HG03442 (cell line): ENCODE measurements at regions not wholly inside any gene's neighbourhood (a gene's known extent, or its start where the extent isn't known, plus 50 kb on each side); places are given as distances from the start of the nearest gene placed in this dataset.

ENCODE experiments used
- ATAC-seq: cut with Tn5 transposase; IDR thresholded peaks from one replicate; pipeline ENCODE4 v1.9.1; 2021; ENCODE audit warnings: mild to moderate bottlenecking, moderate library complexity; ENCODE audit not compliant: unreplicated experiment

DNA sequence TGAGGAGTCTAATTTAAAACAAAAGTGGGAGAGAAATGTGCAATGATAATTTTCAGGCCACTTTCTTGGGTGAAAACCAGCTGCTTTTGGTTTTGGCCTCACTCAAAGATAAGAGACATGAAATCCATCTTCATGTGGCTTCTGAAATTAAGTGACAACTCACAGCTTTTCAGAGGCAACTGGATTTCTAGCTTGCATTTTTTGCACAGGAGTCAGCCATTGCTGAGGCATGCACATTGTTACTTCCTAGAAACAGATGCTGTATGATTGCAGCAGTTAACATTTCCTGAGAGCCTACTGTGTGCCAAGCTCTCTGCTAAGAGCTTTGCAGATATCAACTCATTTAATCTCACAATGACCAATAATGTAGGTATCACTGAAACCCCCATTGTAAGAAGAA is 562.6 kb downstream of the NR2F1-AS1 start:
- no peak for ATAC-seq

DNA sequence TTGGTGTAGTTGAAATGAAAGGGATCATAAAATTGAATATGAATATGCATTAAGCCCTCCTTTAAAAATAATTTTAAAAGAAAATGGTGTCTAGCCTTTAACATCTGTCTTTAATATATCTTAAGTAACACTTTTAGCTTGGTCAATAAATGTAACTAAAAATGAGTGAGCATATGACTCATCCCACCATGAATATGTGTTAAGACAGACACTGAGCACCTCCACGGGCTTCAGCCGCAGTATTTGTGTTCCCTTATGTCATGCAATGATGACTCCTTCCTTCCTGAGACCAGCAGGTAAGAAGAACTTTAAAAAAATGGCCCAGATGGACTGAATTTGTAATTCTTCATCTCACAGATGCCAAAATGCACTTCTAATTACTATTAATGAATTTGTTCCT is 563.2 kb downstream of the NR2F1-AS1 start:
- no peak for ATAC-seq

DNA sequence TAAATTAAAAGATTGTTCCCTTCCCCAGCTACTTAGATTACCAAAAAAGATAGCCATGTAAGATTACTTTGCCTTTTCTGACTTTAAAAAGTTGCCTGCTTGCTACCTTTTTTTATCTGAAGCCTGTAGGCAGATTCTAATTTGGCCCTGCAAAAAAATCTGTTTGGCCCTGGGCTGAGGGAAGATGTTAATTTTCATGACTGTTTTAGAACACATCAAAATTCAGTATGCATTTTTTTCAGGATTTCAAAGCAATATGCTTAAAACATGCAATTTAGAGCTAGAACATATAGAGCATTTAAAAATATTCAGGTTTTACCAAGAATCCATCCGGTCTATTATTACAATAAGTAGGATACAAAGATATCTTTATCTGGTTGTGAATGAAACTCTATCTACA is 563.6 kb downstream of the NR2F1-AS1 start:
- no peak for ATAC-seq

DNA sequence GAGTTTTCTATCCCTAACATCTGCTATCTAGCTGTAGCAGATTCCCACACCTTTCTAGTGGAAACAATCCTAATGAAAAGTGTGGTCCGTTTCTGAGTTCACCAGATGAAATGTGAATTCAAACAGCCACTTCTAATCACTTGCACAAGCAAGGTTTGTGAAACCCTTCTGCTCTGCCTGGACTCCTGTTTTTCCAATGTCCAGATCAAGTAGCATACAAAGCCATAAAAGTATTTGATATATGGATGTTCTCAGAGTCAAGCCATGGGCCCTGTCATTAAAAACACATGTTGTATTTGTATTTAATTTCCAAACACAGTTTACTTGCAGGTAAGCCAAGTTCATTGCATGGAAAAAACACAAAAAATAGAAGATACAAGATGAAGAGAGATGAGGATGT is 570.4 kb downstream of the NR2F1-AS1 start:
- ATAC-seq, result no peak

DNA sequence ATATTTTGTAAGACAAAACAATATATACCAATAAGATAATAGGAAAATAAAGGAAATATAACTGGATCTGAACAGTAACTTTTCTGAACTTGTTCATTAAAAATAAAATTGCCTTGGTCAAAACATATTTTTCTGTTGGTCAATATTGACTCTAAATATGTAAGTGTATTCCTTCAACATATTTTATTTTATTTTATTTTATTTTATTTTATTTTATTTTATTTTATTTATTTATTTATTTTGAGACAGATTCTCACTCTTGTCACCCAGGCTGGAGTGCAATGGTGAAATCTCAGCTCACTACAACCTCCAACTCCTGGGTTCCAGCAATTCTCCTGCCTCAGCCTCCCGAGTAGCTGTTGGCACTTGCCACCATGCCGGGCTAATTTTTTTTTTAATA is 571.0 kb downstream of the NR2F1-AS1 start:
- no peak for ATAC-seq

DNA sequence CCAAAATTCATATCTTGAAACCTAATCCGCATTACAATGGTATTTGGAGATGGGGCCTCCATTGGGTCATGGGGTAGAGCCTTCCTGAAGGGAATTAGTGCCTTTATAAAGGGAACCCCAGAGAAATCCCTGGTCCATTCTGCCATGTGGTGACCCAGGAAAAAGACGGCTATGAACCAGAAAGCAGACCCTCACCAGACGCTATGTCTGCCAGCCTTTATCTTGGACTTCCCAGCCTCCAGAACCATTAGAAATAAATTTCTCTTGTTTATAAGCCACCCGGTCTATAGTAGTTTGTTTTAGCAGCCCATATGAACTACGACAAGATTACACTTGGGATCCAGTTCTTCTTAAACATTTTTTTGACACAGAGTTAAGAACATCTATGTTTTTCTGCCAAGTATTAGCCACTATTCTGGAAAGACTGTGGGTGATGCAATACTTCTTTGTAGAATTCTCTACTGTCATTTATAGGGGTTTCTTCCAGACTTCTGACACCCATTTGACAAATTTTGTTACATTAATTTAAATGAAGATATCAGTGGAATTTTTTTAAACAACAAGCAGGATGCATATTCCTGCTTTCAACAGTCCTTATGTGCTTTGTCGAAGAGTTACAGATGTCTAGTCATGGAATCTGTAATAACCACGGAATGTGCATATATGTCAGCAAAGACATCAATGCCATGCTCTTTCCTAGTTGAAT is 572.4 kb downstream of the NR2F1-AS1 start:
- ATAC-seq, result no peak

DNA sequence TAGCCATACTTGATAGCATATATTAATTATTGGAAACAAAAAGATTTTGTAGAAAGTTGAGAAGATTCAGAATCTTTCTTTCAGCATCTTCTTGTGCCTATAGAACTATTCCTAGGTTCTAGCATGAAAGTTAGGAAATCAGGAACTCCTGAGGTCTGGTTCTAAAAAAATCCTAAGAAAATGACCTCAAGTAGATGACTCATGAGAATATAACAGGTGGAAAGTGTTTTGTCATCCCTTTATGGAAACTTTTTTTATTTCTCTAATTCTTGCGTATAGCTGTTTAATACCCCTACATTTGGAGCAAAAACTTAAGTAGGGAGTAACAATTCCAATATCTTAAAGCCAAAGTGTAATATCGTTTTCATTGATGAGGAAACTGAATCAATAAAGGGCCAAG is 574.1 kb downstream of the NR2F1-AS1 start:
- ATAC-seq, result no peak

DNA sequence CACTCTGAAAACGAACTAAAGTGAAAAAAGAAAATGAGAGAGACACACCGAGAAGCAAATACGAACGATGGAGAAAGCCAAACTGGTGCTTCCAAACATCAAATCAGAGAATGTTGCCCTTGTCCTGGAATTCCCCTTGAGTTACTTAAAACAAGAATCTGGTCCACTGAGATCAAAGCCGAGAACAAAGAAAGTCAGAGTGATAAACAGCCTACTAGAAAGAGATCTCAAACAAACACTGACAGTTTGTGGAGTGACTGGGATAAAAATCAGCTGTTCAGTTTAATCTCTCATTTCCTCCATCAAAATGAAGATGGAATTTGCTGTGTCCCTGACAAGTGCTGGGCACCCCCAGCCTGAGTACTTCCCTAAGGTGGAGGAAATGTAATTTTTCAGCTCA is 582.6 kb downstream of the NR2F1-AS1 start:
- no peak for ATAC-seq

DNA sequence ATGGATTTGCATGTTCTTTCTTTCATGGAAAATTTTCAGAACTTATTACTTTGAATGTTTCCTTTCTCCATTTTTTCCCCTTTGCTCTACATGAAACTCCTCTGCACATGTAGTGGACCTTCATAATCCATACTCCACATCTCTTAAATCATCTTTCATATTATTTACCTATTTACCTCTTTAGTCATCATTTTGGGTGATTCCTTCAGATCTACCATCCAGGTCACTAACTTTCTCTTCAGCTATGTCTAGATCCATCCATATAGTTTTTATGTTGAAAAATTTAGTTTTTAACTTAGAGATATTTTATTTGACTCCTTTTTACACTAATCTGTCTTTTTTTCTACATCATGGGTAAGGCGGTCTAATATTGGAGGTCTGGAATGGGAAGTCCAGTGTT is 586.6 kb downstream of the NR2F1-AS1 start:
- ATAC-seq, result no peak

DNA sequence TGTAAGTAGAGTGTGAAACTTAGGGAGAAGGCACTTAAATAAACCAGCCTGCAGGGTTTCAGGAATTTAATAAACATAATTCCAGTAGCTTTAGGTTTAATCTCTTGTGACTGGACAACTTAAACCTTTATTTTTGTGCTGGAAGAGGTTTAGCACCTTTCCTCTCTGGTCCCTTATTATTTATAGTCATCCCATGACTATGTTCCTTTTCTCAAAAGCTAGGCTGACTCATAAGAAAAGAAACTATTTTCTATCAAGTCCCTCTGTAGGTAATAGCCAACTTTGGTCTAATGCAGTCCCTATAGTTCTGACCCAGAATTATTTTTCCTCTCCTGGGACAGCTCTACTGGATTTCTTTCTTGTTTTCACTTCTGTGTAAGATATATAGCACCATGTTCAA is 588.9 kb downstream of the NR2F1-AS1 start:
- ATAC-seq, result no peak

DNA sequence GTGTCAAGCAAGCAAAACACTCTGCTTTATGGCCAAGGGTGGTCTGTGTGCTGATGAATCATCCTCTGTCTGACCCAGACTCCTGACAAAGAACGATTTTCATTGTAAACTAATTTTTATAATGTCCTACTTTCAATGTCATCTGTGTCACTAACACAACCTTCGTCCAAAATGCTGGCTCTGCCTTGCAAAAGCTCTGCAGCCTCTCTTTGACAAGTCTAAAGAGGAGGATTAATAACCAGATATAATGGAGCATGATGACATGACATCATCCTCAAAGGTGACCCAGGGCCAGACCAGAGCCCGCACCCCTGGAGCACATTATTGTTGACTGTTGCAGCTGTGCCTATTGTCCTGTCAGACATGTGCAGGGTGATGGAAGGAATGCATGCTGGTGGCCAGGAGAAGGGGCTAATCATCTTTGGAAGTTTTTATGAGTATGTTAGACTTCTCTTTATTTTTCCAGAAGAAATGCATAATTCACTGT is 589.4 kb downstream of the NR2F1-AS1 start:
- ATAC-seq, result no peak

DNA sequence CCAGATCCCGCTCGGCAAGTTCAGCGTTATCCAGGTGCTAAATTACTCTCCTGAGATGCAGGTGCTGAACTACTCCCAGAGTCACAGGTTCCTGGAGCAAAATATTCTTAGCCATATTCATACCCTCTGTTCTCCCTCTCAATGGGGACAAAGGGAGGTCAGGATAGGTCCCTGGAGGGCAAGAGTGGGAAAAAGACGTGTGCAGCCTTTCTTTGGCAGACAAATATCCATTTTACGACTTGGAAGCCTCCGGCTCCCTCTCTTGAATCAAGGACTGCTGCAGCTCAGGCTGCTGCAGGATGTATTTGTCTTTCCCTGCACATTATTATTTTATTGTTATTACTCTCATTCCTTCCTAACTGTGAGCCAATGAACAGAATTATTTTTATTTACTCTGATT is 590.2 kb downstream of the NR2F1-AS1 start:
- no peak for ATAC-seq

DNA sequence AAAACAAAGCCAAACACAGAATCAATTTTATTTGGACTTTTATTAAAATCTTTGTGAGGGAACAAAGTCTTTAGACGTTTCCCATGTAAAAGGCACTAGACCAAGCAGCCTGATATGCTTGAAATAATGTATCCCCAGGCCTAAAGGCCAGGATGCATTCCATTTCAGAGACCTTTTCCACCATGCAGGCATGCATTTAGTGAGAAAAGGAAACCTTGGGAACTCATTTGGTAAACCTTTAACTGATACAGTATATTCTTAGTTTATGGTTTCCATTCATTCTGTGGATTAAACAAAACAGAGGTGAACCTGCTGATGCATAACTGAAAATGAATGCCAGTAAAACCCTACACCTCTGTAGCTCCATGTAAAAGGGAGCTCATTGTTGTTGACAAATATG is 600.0 kb downstream of the NR2F1-AS1 start:
- no peak for ATAC-seq

DNA sequence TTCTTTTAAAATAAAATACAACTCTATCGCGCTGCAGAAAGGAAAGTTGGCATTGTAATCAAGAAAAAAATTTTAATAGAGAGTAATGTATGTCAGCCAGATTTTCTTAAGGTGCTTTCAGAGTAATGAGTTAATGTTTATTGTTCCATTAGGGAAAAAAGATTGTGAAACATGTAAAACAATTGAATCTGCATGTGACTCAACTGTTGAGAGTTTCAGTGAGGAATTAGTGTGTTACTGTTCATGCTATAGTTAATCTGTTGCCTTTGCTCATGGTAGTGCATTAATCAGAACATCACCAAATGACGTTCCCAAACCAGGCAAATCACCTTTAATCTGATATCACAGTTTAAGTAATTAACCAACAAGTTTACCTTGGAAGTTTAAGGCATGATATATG is 600.5 kb downstream of the NR2F1-AS1 start:
- ATAC-seq, result no peak

DNA sequence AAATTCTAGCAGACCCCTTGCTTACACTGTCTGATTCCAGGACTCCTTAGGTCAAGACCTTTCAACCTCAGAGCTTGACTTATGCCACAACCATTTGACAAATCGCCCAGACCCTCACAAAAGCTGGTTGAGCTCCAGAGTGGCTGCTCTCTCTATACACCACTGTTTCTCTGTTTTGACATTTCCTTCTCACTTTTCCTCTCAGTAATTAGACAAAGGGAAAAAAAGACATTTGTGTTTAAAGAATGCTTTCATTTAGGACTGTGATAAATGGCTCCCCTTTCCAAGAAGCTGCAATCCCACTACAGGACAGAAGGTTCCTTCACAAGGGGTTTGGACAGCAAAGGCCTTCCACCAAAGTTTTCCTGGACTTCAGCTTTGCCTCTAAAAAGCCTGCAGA is 601.3 kb downstream of the NR2F1-AS1 start:
- ATAC-seq, result no peak

DNA sequence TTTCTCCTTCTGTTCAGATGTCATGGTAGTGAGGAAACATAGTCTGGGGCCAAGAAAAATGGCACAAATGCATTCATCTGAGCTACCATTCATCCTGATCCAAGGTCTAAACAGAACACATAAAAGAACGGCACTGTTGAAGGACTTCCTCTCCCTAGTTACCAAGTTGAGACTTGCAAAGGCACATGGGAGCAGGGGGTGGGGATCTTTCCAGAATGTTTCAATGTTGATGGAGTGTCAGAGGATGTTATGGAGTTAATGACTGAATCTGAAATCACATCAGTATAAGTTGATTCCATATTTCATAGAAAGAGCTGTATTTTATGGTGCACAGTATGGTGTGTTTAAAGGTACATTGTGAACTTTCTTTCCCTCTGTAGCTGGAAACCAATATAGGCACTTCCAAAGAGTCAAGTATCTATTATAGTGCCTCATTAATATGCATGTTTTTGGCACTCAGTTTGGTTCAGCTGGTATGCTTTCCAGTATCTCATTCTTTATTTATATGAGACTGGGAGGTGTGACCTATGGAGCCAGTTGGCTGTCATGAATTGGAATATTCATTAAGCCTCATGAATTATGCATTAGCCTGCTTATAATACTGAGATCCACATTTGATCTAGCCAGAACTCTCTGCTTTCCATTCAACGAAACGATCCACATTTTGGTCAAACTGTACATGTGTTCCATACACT is 603.0 kb downstream of the NR2F1-AS1 start:
- ATAC-seq, result no peak

DNA sequence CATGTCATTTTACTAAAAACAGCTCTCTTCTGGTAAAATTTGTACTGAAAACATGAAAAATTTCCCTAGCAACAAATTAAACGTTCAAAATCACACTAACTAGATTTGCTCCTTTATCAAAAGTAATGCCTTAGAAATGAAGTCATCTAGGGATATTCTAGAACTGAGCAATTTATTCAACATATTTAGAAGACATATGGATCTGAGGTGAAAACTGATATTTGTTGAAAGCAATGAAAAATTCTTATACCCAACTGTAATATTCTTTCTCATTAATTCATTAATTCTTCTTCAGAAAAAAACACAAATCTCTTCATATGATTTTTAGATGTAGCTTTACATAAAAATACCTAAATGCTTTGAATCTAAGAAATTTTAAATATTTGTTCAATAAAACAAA is 604.9 kb downstream of the NR2F1-AS1 start:
- no peak for ATAC-seq

DNA sequence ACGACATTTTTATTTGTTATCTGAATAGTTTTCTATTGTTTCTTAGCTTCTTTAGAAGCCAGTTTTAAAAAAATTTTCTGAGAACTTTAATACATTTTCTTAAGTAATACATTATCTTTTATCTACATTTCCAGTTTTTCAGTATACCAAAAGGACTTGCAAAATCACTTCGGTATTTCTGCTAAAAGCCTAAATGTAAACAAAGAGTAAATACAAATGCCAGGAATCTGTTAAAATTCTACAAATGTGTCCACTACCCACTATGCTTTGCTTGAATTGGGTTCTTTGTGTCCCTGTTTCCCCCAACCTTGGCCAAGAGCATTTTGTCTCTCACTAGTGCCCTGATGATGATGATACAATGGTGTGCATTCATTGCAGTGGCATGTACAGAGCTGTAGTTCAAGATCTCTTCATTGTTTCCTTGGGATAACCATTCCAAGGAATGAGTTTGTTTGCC is 611.2 kb downstream of the NR2F1-AS1 start:
- ATAC-seq, result no peak

DNA sequence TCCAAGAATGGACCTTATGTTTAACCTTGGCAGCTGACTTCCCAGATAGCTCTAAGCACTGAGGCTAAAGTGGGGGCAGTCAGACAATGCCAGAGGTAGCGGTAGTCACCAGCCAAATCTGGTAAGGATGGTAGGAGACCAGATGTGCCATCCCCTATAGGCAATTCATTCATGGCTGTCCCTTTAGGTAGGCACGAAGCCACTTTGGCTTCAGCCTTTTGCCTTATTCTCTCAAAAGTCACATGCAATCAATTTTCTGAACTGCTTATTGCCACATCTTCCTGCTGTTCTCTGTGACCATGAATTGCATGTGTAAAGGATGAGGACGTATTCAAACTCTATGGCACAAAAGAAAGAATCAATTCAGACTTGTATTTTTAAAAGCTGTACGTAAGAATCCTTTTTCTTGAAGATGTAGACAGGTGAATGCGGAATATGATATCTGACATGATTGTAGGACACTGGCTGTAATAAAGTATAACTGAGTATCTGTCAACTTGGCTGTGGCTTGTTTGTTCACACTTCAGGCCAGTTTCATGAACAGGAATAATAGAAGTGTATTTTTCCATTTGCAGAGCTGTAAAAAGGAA is 611.7 kb downstream of the NR2F1-AS1 start:
- no peak for ATAC-seq

DNA sequence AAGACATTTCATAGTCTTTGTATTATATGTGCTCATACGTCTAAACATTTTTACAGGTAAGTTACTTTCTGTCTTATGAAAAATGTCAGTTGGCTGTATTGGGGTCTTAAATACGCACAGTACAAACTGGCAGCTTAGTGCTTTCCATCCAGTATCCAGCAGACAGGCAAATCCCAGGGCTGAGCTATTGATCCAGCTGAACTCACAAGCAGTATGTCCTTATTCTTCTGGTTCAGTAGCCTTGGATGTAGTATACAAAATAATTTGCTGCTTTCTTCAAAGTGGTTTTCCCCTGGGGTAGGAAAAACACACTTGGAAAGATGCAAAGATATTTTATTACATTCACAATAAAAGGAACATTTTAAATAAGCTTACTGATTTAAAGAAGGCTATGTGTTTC is 617.2 kb downstream of the NR2F1-AS1 start:
- no peak for ATAC-seq

DNA sequence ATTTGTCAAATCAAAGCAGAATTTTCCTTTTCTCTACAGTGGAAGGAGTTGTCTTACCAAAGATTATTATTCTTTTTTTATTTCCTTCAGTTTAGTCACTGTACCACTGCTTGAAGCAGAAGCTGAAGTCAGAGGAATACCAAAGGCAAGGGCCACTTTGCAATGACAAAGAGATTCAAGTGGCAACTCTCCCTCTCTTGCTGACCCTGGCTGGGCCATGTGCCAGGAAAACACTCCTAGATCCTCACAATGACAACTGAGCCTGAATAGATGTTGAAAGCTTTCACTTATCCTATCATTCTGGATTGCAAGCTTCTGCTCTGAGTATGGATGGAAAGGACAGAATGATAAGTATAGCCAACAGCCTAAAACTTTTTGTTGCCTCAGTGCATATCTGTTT is 618.3 kb downstream of the NR2F1-AS1 start:
- ATAC-seq, result no peak

DNA sequence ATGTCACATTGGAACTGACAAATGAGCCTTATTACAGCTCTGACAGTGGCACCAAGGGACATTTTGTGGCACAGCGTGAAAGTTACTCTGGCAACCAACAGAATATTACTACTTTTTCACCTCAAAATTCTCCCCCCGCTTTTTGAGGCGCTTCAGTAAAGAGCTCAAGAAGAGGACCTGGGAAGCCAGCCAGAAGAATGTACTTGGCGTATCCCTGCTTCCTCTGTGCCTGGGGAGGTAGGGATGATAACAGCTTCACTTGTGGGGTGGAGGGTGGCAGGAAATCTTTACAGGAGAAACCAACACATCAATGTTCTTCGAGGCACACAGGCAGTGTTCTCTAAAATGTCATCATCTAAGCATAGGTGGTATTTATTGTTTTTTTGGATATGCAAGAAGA is 624.1 kb downstream of the NR2F1-AS1 start:
- no peak for ATAC-seq
